Esophagus muscularis mucosa (tissue), 3 donors: ENCODE measurements at regions not wholly inside any gene's neighbourhood (a gene's known extent, or its start where the extent isn't known, plus 50 kb on each side); places are given as distances from the start of the nearest gene placed in this dataset.

ENCODE experiments used
- CTCF ChIP-seq, 3 experiments: fragments of 200-600 bp in 2 of 3; fragments of 450-650 bp in 1 of 3; sonication (generic) in 2 of 3; IDR thresholded peaks; one replicate each; pipeline ENCODE4 v1.5.1; 2017 to 2019; ENCODE audit warnings: antibody characterized with exemption in 3 of 3, mild to moderate bottlenecking in 2 of 3, moderate library complexity in 1 of 3
- POLR2A ChIP-seq: fragments of 450-650 bp; IDR thresholded peaks from one replicate; pipeline ENCODE4 v1.6.1; 2017; ENCODE audit warnings: antibody characterized with exemption, moderate library complexity, mild to moderate bottlenecking, low read depth

DNA sequence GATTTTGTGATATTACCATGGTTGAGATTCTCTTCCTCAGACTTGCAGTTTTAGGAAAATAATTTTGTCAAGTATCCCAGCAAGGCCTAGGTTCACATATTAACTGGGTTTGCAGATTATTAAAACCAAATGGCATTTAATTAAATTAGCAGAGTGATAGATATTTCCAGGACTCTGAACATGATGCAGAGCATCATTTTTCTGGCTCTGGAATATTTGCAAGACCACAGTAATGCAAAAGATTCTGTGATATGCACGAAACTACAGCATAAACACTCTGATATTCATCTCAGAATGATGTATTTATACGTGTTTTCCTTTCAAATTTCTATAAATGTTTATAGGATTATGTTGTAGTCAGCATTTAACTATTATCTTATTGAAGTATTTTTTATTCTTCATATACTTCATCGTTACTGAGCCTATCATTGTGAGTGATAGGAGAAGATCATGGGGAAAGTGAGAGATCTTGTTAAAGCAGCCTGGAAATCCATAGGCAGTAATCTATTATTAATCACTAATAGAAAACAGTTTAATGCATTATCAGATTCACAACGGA lies 1245.6 kb downstream of the OTOL1 start:
- TF ChIP-seq CTCF (IDR thresholded peaks at IDR 0.05) (no peak), POLR2A (no peak)
